ENCODE measurements at regions not wholly inside any gene's neighbourhood (a gene's known extent, or its start where the extent isn't known, plus 50 kb on each side); places are given as distances from the start of the nearest gene placed in this dataset.
A peak's percentile ranks its signal among the peaks of the same experiment; 100 is the strongest.

DNA sequence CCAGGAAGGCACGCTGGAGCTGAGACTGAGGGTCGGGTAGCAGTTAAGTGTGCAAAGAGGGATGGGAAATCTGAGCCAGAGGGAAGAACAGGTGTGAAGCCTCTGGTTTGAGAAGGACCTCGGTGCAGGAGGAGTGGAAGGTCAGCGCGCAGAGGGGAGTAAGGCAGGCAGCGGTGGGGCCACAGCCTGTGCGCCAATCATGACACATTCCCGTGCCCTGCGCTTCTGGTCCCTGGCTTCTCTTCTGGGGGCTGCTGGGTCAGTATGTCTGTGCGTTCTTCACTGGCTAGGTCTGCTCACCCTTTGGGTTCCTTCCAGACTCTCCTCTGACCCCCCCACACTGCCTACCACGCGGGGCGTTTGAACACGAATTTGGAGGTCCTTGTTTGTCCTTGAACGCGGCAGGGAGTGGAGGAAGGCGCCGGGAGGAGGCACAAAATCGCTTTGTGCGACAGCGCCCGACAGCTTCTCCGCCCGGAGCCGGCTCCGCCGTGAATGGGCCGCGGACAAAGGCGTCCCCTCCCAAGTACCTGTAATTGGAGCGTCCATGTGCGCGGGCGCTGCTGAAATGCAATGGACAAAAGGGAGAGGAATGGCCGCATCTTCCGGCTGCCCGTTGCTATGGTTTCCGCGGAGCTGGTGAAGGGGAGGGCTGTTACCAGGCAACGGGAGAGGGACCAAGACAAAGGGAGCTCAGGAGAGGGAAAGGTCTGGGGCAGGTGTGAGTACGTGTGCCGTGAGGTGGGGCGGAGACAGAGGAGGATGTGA, 207.2 kb upstream of the SRRM4 start:
- no peak for DNase-seq

DNA sequence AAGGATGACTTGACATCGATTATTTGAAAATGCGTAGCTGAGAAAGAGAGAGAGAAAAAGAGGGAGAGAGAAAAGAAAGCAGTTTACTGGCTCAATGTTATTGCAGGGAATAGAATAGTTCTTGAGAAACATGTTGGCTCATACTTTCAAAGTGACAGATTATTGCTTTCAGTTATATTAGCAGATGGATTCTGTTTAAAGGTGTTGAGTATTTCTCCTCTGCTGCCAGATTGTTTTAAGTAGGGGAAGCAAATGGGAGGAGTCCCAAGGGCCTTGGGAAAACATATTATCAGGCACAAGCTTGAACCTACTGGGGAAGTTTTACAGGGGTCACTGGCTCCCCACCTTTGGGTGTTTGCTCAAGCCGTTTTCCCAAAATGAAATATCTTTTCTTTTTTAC, 203.8 kb upstream of the SRRM4 start:
- DNase-seq, result no peak

DNA sequence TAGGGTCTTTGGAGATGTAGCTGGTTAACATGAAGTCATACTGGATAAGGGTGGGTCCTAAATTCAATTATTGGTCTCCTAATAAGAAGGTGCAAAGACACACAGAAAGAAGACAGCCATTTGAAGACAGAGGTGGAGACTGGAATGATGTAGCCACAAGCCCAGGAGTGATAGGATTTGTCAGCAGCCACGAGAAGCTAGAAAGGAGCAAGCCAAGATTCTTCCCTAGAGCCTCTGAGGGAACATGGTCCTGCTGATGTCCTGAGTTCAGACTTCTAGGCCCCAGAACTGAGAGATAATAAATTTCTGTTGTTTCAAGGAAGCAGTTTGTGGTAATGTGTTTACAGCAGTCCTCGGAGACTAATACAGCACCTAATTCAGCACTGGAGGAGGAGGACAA, 203.3 kb upstream of the SRRM4 start:
- no peak for DNase-seq

DNA sequence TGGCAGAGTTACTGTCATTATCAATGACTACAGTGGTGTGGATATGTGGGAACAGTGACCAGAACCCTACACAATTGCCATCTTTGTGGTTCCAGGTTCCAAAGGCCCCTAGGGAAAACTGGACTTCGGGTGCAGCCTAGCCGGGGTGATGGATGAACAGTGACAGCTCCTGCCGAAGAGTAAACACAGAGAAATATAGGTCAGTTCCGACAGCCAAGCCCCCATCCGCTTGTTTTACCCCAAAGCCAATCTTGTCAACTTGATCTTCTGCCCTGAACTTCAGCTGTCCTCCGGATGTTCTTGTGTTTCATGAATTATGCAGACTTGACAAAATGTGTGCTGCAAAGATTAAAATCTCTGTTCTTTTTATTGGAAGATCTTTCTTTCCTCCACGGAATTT, 200.4 kb upstream of the SRRM4 start:
- DNase-seq, result no peak

DNA sequence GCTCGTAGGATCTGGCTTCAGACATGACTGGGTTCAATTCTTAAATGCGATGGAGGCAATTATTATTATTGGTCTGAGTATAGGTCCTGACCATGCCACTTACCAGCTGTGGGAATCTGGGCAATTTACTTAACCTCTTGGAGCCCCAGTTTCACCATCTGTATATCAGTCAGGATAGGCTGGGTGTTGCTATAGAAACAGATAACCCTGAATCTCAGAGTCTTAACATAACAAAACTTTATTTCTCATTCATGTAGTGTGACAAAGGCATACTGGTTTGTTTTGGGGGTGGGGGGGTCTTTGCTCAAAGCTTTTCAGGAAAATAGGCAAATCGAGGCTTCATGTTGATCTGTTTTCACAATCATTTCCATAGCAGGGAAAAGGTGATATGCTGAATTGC, 199.6 kb upstream of the SRRM4 start:
- no peak for DNase-seq

DNA sequence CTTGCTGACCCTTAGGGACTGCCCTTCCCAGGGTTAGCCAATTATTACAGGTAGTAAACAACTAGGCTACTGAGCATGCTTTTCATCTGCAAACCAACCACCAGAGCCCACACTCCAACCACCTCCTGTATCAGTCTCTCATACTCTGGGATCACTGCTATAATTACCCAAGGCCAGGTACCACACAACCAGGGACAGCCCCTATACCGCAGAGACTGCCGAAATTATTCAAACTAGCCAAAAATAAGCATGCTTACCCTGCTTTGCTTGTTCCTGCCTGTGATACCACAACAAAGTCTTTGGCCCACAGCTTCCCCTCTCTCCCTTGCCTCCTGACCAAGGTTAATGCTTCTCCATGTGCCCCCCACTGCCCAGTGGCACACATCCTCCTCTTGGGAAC, 197.6 kb upstream of the SRRM4 start:
- DNase-seq, result no peak

DNA sequence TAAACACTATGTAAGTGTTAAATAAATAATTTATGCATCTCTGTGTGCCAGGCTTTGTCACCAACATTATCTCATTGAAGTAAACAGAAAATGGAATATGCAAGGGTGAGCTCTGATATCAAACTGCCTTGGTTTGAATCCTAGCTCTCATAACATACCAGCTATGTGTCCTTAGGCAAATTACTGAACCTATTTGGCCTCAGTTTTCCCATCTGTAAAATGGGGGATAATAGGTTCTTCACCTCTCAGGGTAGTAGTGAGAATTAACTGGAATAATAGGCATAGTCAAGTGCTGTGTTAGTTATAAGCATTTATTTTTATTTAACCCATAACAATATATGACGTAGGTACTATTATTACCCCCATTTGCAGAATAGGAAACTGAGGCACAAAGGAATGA, 190.8 kb upstream of the SRRM4 start:
- DNase-seq, result no peak

DNA sequence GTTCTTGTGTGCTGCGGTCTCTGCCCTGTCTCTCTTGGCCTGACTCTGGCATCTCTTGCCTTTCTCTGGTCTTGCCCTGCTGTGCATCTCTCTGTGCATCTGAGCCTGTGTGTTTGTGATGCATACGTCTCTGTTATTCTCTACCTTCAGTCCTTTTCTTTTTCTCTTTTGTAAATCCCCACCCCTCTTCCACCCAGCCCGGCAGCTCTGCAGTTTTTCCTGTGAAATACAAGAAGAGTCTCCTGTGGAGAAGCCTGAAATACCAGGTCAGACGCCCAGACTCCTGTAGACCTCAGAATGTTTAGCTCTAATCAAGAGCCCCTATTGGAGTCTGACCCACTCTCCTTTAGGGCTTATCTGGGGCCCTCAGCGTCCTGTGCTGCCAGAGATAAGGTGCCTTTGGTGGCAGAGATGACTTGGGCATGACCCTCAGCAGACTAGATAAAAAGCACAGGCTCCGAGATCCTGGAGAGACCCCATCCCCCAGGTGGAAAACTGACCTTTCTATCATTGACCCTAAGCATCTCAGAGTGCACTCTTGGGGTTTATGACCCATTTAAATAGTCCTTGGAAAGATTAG, 167.5 kb upstream of the SRRM4 start:
- DNase-seq, result no peak

DNA sequence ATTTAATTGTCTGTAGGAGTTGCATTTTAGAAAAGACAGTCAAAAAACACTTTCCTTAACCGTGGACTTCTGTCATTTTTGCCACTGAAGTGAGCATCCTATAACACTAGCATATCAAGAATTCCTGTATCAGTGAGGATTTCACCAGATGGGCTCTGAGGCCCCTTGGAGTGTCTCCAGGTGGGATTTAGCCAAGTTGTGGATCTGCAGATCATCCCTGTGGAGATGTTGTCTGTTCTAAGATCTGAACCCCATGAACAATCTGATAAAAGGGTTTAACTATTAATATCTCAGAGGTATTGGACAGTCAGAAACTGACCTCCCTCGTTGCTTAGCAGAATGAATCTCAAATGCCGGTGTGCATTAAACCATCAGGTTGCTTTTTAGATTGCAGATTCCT, 165.0 kb upstream of the SRRM4 start:
- DNase-seq, result no peak

DNA sequence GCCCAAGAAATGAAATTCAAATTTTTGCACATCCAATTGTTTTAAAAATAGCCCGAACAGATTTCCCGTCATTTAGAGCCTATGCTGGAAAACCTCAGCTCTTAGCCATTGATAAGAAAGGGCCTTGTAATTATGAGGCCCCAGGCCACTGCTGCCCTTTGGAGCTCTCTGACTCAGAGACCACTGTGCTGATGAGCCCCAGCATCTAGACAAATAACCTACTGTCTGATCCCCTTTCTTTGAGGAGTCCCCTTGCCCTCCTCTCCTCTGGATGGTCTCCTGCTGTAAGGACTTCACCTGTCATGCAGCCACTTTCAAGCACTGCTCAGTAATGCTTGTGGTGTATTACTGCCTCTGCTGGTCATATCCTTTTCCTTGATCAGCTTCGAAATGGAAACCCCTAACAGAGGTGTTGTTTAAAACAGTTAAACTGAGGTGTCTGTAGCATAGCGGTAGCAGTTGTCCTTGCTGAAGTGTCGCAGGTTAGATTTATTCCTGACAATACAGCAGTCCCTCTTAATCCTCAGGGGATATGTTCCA, 159.9 kb upstream of the SRRM4 start:
- DNase-seq, result no peak

DNA sequence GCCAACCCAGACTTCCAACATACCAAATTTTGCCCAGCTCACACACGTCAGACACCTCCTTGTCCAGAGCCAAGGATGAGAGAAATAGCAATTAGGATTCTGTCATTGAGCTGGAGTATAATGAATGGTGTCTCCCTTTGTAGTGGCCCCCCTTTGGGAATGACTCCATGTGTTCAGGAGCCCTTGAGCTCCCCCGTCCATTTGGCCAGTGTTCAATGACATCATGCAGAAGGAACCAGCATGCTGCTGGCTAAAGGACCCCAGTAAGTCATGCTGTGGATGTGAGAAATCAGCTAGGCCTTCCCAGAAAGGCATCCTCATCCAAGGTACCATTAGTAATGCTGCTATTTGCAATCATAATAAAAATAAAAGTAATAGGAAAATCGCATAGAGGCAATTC, 158.8 kb upstream of the SRRM4 start:
- no peak for DNase-seq

DNA sequence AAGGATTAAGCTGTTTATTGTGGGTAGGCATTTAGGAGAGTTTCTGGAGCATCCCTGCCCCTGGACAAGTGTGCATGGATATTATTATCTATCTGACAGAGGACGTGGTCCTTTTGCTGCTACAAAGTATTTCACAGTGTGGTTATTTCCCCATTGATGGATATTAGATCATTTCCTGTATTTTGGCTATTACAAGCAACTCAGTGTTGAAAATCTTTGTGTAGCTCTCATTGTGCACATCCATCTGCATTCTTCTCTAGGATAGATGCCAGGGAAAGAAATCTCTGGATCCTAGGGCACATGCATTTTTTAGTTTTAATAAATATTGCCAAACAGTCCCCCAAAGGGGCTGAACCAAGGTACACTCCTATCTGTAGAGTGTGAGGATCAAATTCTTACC, 154.3 kb upstream of the SRRM4 start:
- no peak for DNase-seq

DNA sequence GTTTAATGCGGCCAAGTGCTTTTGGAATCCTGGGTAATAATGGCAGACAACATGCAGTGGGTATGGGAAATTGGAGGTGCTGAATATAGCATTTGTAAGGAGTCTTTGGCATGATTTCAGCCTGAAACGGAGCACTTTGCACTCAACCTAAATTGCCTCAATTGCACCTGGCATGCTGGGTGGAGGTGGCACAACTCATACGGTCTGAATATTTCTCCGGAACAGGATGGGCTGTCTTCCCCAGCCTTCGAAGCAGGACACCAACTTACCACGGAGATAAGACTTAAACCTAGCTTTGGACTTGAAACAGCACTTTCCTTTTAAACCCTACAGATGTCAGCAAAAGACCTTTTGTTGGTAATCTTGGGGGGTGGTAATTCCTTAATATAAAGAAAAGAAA, 153.7 kb upstream of the SRRM4 start:
- DNase-seq, result no peak

DNA sequence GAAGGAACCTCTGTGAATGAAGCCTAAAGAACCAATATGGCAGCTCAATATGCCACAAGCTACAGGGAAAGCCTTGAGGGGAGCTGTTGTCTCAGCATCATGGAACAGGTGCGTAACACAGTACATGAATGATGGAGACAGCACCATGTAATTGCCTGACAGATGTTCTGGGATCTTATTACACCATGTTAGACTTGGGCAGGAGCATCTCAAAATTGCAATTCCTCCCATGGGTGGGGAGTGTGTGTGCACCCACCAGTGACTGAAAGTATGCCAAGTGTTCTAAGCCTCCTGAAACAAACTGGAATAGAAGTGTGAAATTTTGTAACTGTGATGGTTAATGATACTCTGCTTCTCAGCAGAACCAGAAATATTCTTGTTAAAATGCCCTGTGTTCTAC, 151.0 kb upstream of the SRRM4 start:
- DNase-seq, result no peak

DNA sequence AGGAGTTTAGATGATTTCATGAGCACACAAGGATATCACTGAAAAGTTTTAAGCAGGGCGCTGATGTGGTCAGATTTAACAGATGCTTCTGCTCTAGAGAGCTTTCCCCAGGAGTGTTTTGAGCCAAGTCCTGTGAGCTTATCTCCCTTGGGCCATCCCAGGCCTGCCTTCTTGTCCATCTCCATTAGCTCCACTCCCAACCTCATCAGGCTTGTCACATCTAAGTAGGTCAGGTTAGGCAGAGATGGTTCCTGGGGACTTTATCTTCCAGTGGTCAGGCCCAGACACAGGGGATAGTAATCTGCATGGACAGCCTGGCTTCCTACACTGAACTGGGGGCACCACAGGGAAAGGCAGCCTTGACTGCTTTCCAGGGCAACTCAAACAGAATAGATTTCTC, 145.4 kb upstream of the SRRM4 start:
- no peak for DNase-seq

DNA sequence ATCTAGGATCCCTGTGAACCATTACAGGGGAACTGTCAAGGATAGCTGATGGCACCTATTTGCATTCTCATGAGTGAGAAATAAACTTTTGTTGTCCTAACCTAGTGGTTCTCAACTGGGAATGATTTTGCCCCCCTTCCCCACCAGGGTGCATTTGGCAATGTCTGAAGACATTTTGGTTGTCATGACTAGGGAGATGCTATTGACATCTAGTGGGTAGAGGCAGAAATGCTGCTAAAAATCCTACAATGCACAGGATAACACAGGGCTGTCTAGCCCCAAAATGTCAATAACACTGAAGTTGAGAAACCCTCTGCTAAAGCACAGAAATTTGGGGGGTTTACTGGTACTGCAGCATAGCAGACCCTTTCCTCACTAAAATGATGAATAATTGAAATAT, 140.9 kb upstream of the SRRM4 start:
- DNase-seq, result no peak

DNA sequence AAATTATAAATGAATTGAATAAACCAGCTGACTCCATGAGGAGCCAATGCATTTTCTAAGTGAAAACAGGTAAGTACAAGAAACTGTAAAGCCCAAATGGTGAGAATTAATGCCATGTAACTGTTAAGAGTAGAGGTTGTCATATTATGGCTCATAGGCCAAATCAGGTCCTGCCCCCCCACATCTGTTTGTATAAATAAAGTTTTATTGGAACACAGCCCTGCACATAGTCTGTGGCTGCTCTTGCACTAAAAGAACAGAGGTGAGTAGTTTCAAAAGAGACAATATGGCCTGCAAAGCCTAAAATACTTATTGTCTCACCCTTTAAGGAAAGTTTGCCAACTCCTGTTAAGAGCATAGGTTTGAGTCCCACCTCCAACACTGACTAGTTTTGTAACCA, 140.5 kb upstream of the SRRM4 start:
- no peak for DNase-seq

DNA sequence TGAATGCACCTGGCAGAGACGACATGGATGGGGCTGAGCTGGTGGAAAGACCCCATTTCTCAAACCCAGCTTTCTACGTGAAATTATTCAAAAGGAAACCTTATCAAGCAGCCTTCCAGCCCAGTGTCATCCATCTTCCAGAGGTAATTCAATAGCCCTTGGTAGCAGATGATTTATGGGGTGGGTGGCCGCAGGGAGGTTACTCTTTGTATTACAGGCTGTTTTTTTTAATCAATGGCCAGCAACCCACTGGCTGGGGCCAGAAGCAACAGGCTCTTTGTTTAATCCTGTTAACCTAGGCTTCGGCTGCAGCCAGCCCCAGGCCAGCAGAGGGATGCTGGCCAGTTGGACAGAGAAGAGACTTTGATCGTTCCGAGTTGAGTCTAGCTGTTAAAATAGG, 139.8 kb upstream of the SRRM4 start:
- DNase-seq, result no peak

DNA sequence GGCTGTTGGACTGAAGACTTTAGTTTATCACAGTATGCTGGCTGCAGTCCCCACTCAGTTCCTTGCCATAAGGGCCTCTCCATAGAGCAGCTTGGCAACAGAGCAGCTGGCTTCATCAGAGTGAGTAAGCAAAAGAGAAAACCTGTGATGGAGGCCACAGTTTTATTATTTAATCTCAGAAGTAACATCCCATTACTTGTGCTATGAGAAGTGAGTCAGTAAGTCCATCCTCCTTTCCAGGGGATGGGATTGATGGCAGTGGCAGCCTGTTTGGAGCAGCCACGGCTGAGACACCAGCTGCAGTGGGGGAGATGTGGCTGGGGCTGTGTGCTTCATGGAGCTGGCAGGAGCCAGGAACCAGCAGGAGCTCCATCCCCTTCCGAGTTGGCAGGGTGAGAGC, 138.5 kb upstream of the SRRM4 start:
- DNase-seq, result no peak

DNA sequence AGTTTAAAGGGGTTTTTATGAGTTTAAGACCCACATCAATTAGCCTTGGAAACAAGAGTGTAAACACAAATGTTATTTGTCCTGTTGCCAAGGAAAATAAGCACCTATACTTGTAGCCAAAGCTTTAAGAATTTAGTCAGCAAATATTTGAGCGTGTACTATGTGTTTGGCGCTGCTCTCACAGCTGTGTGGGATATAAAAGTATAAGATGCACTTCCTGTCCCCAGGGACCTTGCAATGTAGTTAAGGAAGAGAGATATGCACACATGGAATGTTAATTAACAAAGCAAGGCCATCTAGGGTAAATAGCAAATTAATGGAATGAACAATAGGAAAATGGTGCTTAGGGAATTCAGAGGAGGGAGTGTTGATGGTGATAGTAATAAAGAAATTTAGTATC, 134.9 kb upstream of the SRRM4 start:
- no peak for DNase-seq

DNA sequence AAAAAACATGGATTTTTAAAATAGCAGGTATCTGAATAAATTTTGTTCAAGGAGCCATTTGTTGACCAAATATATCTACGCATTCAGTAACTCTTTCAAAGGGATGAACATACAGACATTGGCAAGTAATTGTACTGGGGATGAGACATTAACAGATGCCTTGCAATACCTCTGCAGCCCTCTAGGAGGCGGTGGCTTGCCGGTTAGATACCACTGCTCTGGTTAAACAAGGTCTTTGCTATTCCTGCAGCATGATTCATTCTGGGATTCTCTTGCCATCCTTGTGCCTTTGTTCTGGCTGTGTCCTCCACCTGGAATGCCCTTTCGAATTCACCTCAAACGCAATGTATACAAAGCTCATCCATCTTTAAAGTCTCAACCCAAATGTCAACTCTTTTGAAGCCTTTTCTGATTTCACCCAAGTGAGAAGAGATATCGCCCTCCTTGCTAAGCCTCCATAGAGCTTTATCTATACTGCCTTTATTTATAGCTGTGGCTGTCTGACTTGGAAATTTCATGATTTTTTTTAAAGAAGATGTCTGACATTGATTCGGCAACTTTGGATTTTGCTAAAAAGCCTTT, 131.0 kb upstream of the SRRM4 start:
- DNase-seq, result peak in 1 of 5 experiments; percentile 14

DNA sequence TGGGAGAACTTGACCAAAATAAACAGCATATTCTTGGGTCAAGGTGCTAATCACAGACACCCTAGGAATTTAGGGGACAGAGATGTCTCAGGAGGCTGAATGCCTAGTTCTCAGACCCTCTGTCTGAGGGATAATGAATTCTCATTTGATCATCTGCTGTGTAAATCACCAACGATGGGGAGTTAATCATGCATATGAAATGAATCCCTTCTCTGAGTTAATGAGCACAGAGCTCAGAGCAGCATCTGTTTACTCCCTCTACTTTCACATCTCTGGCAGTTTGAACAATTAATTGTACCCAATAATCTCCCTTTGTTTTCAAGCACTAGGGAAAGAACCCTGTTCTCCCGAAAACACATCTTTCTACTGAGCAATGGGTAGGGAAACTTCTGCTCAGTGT, 129.4 kb upstream of the SRRM4 start:
- DNase-seq, result no peak

DNA sequence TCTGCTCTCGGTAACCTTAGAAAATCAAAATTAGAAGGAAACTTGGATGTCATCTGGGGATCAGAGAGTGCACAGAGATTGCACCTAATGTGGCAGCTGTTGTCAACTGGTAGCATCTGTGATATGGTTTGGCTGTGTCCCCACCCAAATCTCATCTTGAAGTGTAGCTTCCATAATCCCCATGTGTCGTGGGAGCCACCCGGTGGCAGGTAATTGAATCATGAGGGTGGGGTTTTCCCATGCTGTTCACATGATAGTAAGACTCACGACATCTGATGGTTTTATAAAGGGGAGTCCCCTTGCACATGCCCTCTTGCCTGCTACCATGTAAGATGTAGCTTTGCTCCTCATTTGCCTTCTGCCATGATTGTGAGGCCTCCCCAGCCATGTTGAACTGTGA, 127.7 kb upstream of the SRRM4 start:
- DNase-seq, result peak in 1 of 5 experiments; percentile 11

DNA sequence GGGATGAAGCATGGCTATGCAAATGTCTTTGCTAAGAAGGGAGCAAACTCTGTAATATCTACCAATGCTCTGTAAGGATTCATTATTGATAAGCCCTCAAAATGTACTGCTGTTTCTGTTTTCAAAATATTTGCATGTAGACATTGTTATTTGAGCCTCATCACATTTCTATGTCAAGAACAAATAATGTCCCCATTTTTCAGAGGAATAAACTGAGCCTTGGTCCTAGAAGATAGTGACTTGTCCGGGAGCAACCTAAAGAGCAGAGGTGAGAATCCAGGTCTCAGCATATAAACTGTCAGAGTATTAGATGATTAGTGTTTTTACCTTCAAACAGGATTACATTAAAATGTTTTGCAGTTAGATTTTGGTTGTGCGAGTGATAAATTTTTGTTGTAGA, 125.5 kb upstream of the SRRM4 start:
- DNase-seq, result no peak
